Liver (tissue), 8 donors: ENCODE measurements at regions not wholly inside any gene's neighbourhood (a gene's known extent, or its start where the extent isn't known, plus 50 kb on each side); places are given as distances from the start of the nearest gene placed in this dataset.

Experiments
- DNase-seq: peaks from one replicate; pipeline ENCODE4 v3.0.0-alpha.2; 2017; ENCODE audit warnings: low spot score
- H3K27ac ChIP-seq, 2 donors: one replicate each; pipeline ENCODE4 v1.7.0; 2013; ENCODE audit warnings: inconsistent platforms in 2 of 2, low read length in 2 of 2, control low read depth in 1 of 2, low read depth in 1 of 2, mild to moderate bottlenecking in 1 of 2
- H3K27me3 ChIP-seq, 4 donors: one replicate each; pipeline versions ENCODE4 v1.6.1 to v1.7.0; 2013; ENCODE audit warnings: low read length in 3 of 4, inconsistent platforms in 1 of 4, mild to moderate bottlenecking in 1 of 4, moderate library complexity in 1 of 4; ENCODE audit not compliant: control insufficient read depth in 4 of 4, insufficient read depth in 4 of 4
- H3K36me3 ChIP-seq, 4 donors: one replicate each; pipeline versions ENCODE4 v1.6.1 to v1.7.0; 2013; ENCODE audit warnings: low read length in 3 of 4, mild to moderate bottlenecking in 3 of 4, low read depth in 1 of 4, moderate library complexity in 1 of 4; ENCODE audit not compliant: control insufficient read depth in 4 of 4, insufficient read depth in 3 of 4
- H3K4me1 ChIP-seq, 4 donors: one replicate each; pipeline versions ENCODE4 v1.6.1 to v1.7.0; 2013; ENCODE audit warnings: low read length in 3 of 4, mild to moderate bottlenecking in 3 of 4, moderate library complexity in 1 of 4; ENCODE audit not compliant: control insufficient read depth in 4 of 4, insufficient read depth in 4 of 4
- H3K4me3 ChIP-seq, 3 donors: one replicate each; pipeline versions ENCODE4 v1.6.1 to v1.7.0; 2013; ENCODE audit warnings: low read length in 3 of 3, control low read depth in 1 of 3, low read depth in 1 of 3, mild to moderate bottlenecking in 1 of 3
- H3K9ac ChIP-seq, 2 donors: one replicate each; pipeline ENCODE4 v1.7.0; 2013; ENCODE audit warnings: low read length in 2 of 2, mild to moderate bottlenecking in 2 of 2, moderate library complexity in 2 of 2, control low read depth in 1 of 2, low read depth in 1 of 2
- H3K9me3 ChIP-seq, 4 donors: one replicate each; pipeline versions ENCODE4 v1.6.1 to v1.7.0; 2013; ENCODE audit warnings: low read length in 3 of 4; ENCODE audit not compliant: control insufficient read depth in 4 of 4
- ATF3 ChIP-seq: IDR thresholded peaks from 2 replicates; pipeline ENCODE4 v1.6.1; 2016; ENCODE audit warnings: antibody characterized with exemption
- CTCF ChIP-seq: fragments of 150-350 bp; IDR thresholded peaks from 2 replicates; pipeline ENCODE4 v1.5.1; 2017; ENCODE audit warnings: improper control_type of control experiment, low read depth, low read length; ENCODE audit not compliant: missing input control
- EGR1 ChIP-seq, 2 donors: IDR thresholded peaks; 2 replicates each; pipeline ENCODE4 v1.6.1; 2016 to 2018; ENCODE audit warnings: antibody characterized with exemption in 2 of 2, low read depth in 2 of 2
- FOXA1 ChIP-seq: IDR thresholded peaks from 2 replicates; pipeline ENCODE4 v1.6.1; 2016; ENCODE audit warnings: antibody characterized with exemption
- FOXA2 ChIP-seq: IDR thresholded peaks from 2 replicates; pipeline ENCODE4 v1.6.1; 2016; ENCODE audit warnings: antibody characterized with exemption
- GABPA ChIP-seq, 2 donors: IDR thresholded peaks in 1 of 2; conservative IDR thresholded peaks in 1 of 2; 2 replicates each; pipeline ENCODE4 v1.6.1; 2016; ENCODE audit warnings: antibody characterized with exemption in 2 of 2, mild to moderate bottlenecking in 1 of 2, moderate library complexity in 1 of 2
- HNF4G ChIP-seq: IDR thresholded peaks from 2 replicates; pipeline ENCODE4 v1.6.1; 2016; ENCODE audit warnings: antibody characterized with exemption
- JUND ChIP-seq, 2 donors: IDR thresholded peaks; 2 replicates each; pipeline ENCODE4 v1.6.1; 2016; ENCODE audit warnings: antibody characterized with exemption in 2 of 2
- NR2F2 ChIP-seq: IDR thresholded peaks from 2 replicates; pipeline ENCODE4 v1.6.1; 2016; ENCODE audit warnings: antibody characterized with exemption
- RAD21 ChIP-seq, 2 donors: IDR thresholded peaks; 2 replicates each; pipeline ENCODE4 v1.6.1; 2016; ENCODE audit warnings: antibody characterized with exemption in 2 of 2, mild to moderate bottlenecking in 2 of 2
- RXRA ChIP-seq, 2 donors: IDR thresholded peaks; 2 replicates each; pipeline ENCODE4 v1.6.1; 2017 to 2018; ENCODE audit warnings: antibody characterized with exemption in 2 of 2, mild to moderate bottlenecking in 1 of 2
- SP1 ChIP-seq: IDR thresholded peaks from 2 replicates; pipeline ENCODE4 v1.6.1; 2018; ENCODE audit warnings: antibody characterized with exemption, mild to moderate bottlenecking
- YY1 ChIP-seq: IDR thresholded peaks from 2 replicates; pipeline ENCODE4 v1.6.1; 2016; ENCODE audit warnings: antibody characterized with exemption, mild to moderate bottlenecking
- ZBTB33 ChIP-seq: IDR thresholded peaks from 2 replicates; pipeline ENCODE4 v1.6.1; 2016; ENCODE audit warnings: antibody characterized with exemption
- WGBS: extraction: QIAGEN DNeasy Blood & Tissue Kit; methylation state at CpG from one replicate; pipeline ENCODE4 v1.1.7; 2013; 5-methylcytosine and 5-hydroxymethylcytosine counted together
- donor health status: healthy.
- donor health status: healthy.
- donor health status: healthy.
- donor health status: healthy.
- donor health status: healthy.

GRCh38 chr4:116489739-116490138, 595.6 kb downstream of the TRAM1L1 start (continued):
- TF ChIP-seq NR2F2 (no peak), RXRA (IDR thresholded peaks at IDR 0.05) (no peak), YY1 (no peak)

- WGBS, result 71% methylated on average over 2 of the region's 2 CpGs
These were observed 599.0 kb downstream of the TRAM1L1 start for GRCh38 chr4:116486401-116486800.

GRCh38 chr4:116480546-116480945, 604.8 kb downstream of the TRAM1L1 start:
- Histone ChIP-seq H3K9me3 (peaks cover 0 to 9% (median 5%) of the 10 kb centered on the region in 4 donors), H3K36me3 (no peaks in the 10 kb centered on the region), H3K9ac (no peak overlapping the region), H3K4me3 (no peak overlapping the region), H3K27me3 (no peaks in the 10 kb centered on the region), H3K27ac (no peak overlapping the region), H3K4me1 (no peaks in the 10 kb centered on the region)
- TF ChIP-seq RXRA (IDR thresholded peaks at IDR 0.05) (no peak), RAD21 (IDR thresholded peaks at IDR 0.05) (no peak), GABPA (IDR thresholded peaks at IDR 0.05 in 1 of 2, conservative IDR thresholded peaks at IDR 0.05 in 1 of 2) (no peak), SP1 (no peak), ATF3 (no peak)
- 72% methylated on average over 3 of the region's 3 CpGs for WGBS
- DNase-seq, result no peak

More at GRCh38 chr4:116486401-116486800, 599.0 kb downstream of the TRAM1L1 start:
- no peaks in the 10 kb centered on the region for H3K27me3 ChIP-seq
- no peaks in the 10 kb centered on the region for H3K4me1 ChIP-seq
- H3K4me3 ChIP-seq, result no peak overlapping the region
- no peak overlapping the region for H3K9ac ChIP-seq
- H3K27ac ChIP-seq, result no peak overlapping the region
- no peaks in the 10 kb centered on the region for H3K9me3 ChIP-seq
- no peak for TF ChIP-seq RXRA (IDR thresholded peaks at IDR 0.05)
- TF ChIP-seq RAD21 (IDR thresholded peaks at IDR 0.05), result no peak
- no peak for TF ChIP-seq FOXA2
- no peak for TF ChIP-seq NR2F2
- no peak for TF ChIP-seq YY1
- TF ChIP-seq GABPA (IDR thresholded peaks at IDR 0.05 in 1 of 2, conservative IDR thresholded peaks at IDR 0.05 in 1 of 2), result no peak
- TF ChIP-seq JUND (IDR thresholded peaks at IDR 0.05), result no peak
- TF ChIP-seq CTCF, result no peak
- TF ChIP-seq EGR1 (IDR thresholded peaks at IDR 0.05; ENCODE audit: low read depth in 2 of 2), result no peak
- TF ChIP-seq FOXA1, result no peak
- no peak for TF ChIP-seq ZBTB33
- TF ChIP-seq HNF4G, result no peak
- no peak for DNase-seq
- H3K36me3 ChIP-seq, result no peaks in the 10 kb centered on the region
